ENCODE measurements at regions not wholly inside any gene's neighbourhood (a gene's known extent, or its start where the extent isn't known, plus 50 kb on each side); places are given as distances from the start of the nearest gene placed in this dataset.
"Not testable (repeated sequence)": the region's sequence is repeated elsewhere in the genome, so short reads cannot be mapped to it uniquely, and the experiment has no call there.

- Mint-ChIP-seq H3K9me3 (no peaks in the 10 kb centered on the region), H3K4me3 (no peak overlapping the region), H3K27me3 (no peaks in the 10 kb centered on the region), H3K36me3 (no peaks in the 10 kb centered on the region), H3K4me1 (no peaks in the 10 kb centered on the region), H3K27ac (no peak overlapping the region)
- DNase-seq (no peak), ATAC-seq (replicated peaks in 1 of 4) (no peak)
- WGBS (ENCODE audit: insufficient coverage) = 91% methylated on average over 19 of the region's 22 CpGs
- POLR2A ChIA-PET = no interaction called here
- no peaks in the 10 kb centered on the region for H3K36me3 ChIP-seq (ENCODE audit: control insufficient read depth in 2 of 2, extremely low read depth in 1 of 2, insufficient read depth in 1 of 2, low read length in 1 of 2)
- no peak overlapping the region for H3K27ac ChIP-seq (ENCODE audit: low read length)
- no peak overlapping the region for H3K4me3 ChIP-seq (ENCODE audit: control insufficient read depth in 1 of 2, extremely low read depth in 1 of 2, low read length in 1 of 2)
- H3K9me3 ChIP-seq = no peaks in the 10 kb centered on the region
- H3K27me3 ChIP-seq (replicated peaks in 1 of 2; ENCODE audit: control insufficient read depth in 2 of 2, extremely low read depth in 1 of 2, insufficient read depth in 2 of 2, low read length in 1 of 2) = no peaks in the 10 kb centered on the region
- no peaks in the 10 kb centered on the region for H3K4me1 ChIP-seq (ENCODE audit: control insufficient read depth in 1 of 2, extremely low read depth in 1 of 2, insufficient read depth in 2 of 2, low read length in 2 of 2)
- CTCF ChIA-PET = no interaction called here
These were observed 68.4 kb upstream of the PPM1H start for GRCh38 chr12:63003223-63003819.

- H3K27me3 Mint-ChIP-seq; H3K27ac ChIP-seq (ENCODE audit: low read length); H3K4me3 ChIP-seq (ENCODE audit: control insufficient read depth in 1 of 2, extremely low read depth in 1 of 2, low read length in 1 of 2); H3K9me3 ChIP-seq; H3K4me1 Mint-ChIP-seq; H3K36me3 ChIP-seq (ENCODE audit: control insufficient read depth in 2 of 2, extremely low read depth in 1 of 2, insufficient read depth in 1 of 2, low read length in 1 of 2); H3K27me3 ChIP-seq (replicated peaks in 1 of 2; ENCODE audit: control insufficient read depth in 2 of 2, extremely low read depth in 1 of 2, insufficient read depth in 2 of 2, low read length in 1 of 2); H3K27ac Mint-ChIP-seq; POLR2A ChIA-PET; H3K36me3 Mint-ChIP-seq; ATAC-seq (replicated peaks in 1 of 4); H3K4me3 Mint-ChIP-seq; H3K9me3 Mint-ChIP-seq; H3K4me1 ChIP-seq (ENCODE audit: control insufficient read depth in 1 of 2, extremely low read depth in 1 of 2, insufficient read depth in 2 of 2, low read length in 2 of 2); CTCF ChIA-PET; DNase-seq: not testable (repeated sequence)
- no CpG with 5 or more reads among the region's 2 CpGs for WGBS (ENCODE audit: insufficient coverage)
These were observed 67.1 kb upstream of the PPM1H start for GRCh38 chr12:63002059-63002458.

- ChIA-PET CTCF (no interaction called here), POLR2A (no interaction called here)
- Mint-ChIP-seq H3K9me3 (no peaks in the 10 kb centered on the region), H3K4me1 (no peaks in the 10 kb centered on the region), H3K36me3 (no peaks in the 10 kb centered on the region), H3K27ac (no peak overlapping the region), H3K27me3 (no peaks in the 10 kb centered on the region), H3K4me3 (no peak overlapping the region)
- Histone ChIP-seq H3K36me3 (ENCODE audit: control insufficient read depth in 2 of 2, extremely low read depth in 1 of 2, insufficient read depth in 1 of 2, low read length in 1 of 2) (no peaks in the 10 kb centered on the region), H3K27ac (ENCODE audit: low read length) (no peak overlapping the region), H3K4me1 (ENCODE audit: control insufficient read depth in 1 of 2, extremely low read depth in 1 of 2, insufficient read depth in 2 of 2, low read length in 2 of 2) (no peaks in the 10 kb centered on the region), H3K4me3 (ENCODE audit: control insufficient read depth in 1 of 2, extremely low read depth in 1 of 2, low read length in 1 of 2) (no peak overlapping the region), H3K9me3 (no peaks in the 10 kb centered on the region), H3K27me3 (replicated peaks in 1 of 2; ENCODE audit: control insufficient read depth in 2 of 2, extremely low read depth in 1 of 2, insufficient read depth in 2 of 2, low read length in 1 of 2) (no peaks in the 10 kb centered on the region)
- DNase-seq (no peak), ATAC-seq (replicated peaks in 1 of 4) (no peak)
- 60% methylated on average over 1 of the region's 1 CpG for WGBS (ENCODE audit: insufficient coverage)
These were observed 63.5 kb upstream of the PPM1H start for GRCh38 chr12:62998454-62998853.

- Histone ChIP-seq H3K4me1 (ENCODE audit: control insufficient read depth in 1 of 2, extremely low read depth in 1 of 2, insufficient read depth in 2 of 2, low read length in 2 of 2) (no peaks in the 10 kb centered on the region), H3K27me3 (replicated peaks in 1 of 2; ENCODE audit: control insufficient read depth in 2 of 2, extremely low read depth in 1 of 2, insufficient read depth in 2 of 2, low read length in 1 of 2) (no peaks in the 10 kb centered on the region), H3K9me3 (no peaks in the 10 kb centered on the region), H3K27ac (ENCODE audit: low read length) (no peak overlapping the region), H3K36me3 (ENCODE audit: control insufficient read depth in 2 of 2, extremely low read depth in 1 of 2, insufficient read depth in 1 of 2, low read length in 1 of 2) (no peaks in the 10 kb centered on the region), H3K4me3 (ENCODE audit: control insufficient read depth in 1 of 2, extremely low read depth in 1 of 2, low read length in 1 of 2) (no peak overlapping the region)
- Mint-ChIP-seq H3K27ac (no peak overlapping the region), H3K9me3 (peaks cover 0 to 18% (median 3%) of the 10 kb centered on the region in 3 donors), H3K4me1 (no peaks in the 10 kb centered on the region), H3K4me3 (no peak overlapping the region), H3K27me3 (no peaks in the 10 kb centered on the region), H3K36me3 (no peaks in the 10 kb centered on the region)
- DNase-seq (no peak), ATAC-seq (replicated peaks in 1 of 4) (no peak)
- ChIA-PET CTCF (no interaction called here), POLR2A (no interaction called here)
These were observed 60.1 kb upstream of the PPM1H start for GRCh38 chr12:62995097-62995496.

- Histone ChIP-seq H3K4me1 (ENCODE audit: control insufficient read depth in 1 of 2, extremely low read depth in 1 of 2, insufficient read depth in 2 of 2, low read length in 2 of 2) (no peaks in the 10 kb centered on the region), H3K27ac (ENCODE audit: low read length) (no peak overlapping the region), H3K4me3 (ENCODE audit: control insufficient read depth in 1 of 2, extremely low read depth in 1 of 2, low read length in 1 of 2) (no peak overlapping the region), H3K27me3 (replicated peaks in 1 of 2; ENCODE audit: control insufficient read depth in 2 of 2, extremely low read depth in 1 of 2, insufficient read depth in 2 of 2, low read length in 1 of 2) (no peaks in the 10 kb centered on the region), H3K36me3 (ENCODE audit: control insufficient read depth in 2 of 2, extremely low read depth in 1 of 2, insufficient read depth in 1 of 2, low read length in 1 of 2) (no peaks in the 10 kb centered on the region), H3K9me3 (no peaks in the 10 kb centered on the region)
- Mint-ChIP-seq H3K36me3 (no peaks in the 10 kb centered on the region), H3K27me3 (no peaks in the 10 kb centered on the region), H3K4me3 (no peak overlapping the region), H3K9me3 (peaks cover 0 to 14% (median 3%) of the 10 kb centered on the region in 3 donors), H3K27ac (no peak overlapping the region), H3K4me1 (no peaks in the 10 kb centered on the region)
- DNase-seq (no peak), ATAC-seq (replicated peaks in 1 of 4) (no peak)
- no CpG with 5 or more reads among the region's 2 CpGs for WGBS (ENCODE audit: insufficient coverage)
- ChIA-PET POLR2A (no interaction called here), CTCF (no interaction called here)
These were observed 51.9 kb upstream of the PPM1H start for GRCh38 chr12:62986844-62987243.
